IPS-20b (cell line): ENCODE measurements at regions not wholly inside any gene's neighbourhood (a gene's known extent, or its start where the extent isn't known, plus 50 kb on each side); places are given as distances from the start of the nearest gene placed in this dataset.

Source experiments
- H3K27ac ChIP-seq: one replicate; pipeline ENCODE4 v1.5.1; 2013; ENCODE audit warnings: low read length
- H3K27me3 ChIP-seq: 2 replicates; pipeline ENCODE4 v1.6.1; 2013; ENCODE audit warnings: mild to moderate bottlenecking, low read length, inconsistent platforms; ENCODE audit not compliant: insufficient read depth
- H3K36me3 ChIP-seq: 2 replicates; pipeline ENCODE4 v1.6.1; 2013; ENCODE audit warnings: low read depth, mild to moderate bottlenecking, inconsistent platforms, low read length, moderate library complexity; ENCODE audit not compliant: insufficient read depth
- H3K4me1 ChIP-seq: 2 replicates; pipeline ENCODE4 v1.6.1; 2013; ENCODE audit warnings: mild to moderate bottlenecking, control low read depth, inconsistent platforms, low read length, moderate library complexity; ENCODE audit not compliant: insufficient read depth
- H3K4me3 ChIP-seq: 2 replicates; pipeline ENCODE4 v1.5.1; 2013; ENCODE audit warnings: mild to moderate bottlenecking, low read length, inconsistent platforms
- H3K9ac ChIP-seq: 2 replicates; pipeline ENCODE4 v1.6.1; 2013; ENCODE audit warnings: low read depth, mild to moderate bottlenecking, inconsistent platforms, low read length, moderate library complexity
- H3K9me3 ChIP-seq: 2 replicates; pipeline ENCODE4 v1.6.1; 2013; ENCODE audit warnings: mild to moderate bottlenecking, low read depth, low read length, inconsistent platforms; ENCODE audit not compliant: insufficient read depth

DNA sequence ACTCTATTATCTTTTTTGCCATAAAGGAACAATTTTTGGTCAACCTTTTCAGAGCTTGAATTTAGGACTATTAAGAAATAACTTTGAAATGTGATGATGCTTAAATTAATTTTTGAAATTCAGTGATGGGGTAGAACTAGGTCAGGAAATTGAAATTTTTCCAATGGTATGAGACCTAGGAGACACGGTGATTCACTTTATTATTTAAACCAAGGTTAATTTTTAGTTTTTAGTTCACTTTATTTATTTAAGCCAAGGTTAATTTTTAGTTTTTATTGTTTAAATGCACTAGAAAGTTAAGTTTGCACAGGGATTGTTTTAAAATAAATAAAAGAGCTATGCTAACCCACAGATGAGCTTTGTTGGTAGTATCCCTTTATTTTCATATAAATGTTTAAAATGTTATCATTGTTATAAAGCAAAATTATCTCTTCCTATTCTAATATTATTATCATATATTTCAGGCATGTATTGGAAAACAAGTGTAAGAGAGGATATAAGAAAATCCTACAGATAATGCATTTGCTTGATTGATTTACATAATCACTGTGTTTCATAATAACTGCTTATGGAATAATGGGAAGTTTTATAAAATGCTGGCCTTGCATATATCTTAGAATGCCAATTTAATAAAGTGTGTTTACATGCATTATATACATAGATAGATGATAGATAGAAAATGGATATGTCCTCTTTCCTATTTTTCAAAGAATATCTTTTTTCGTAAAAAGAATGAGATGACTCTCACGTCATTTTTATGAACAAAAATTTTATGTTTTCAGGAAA is 163.6 kb downstream of the HGF start:
- H3K4me1 ChIP-seq, result peaks cover 3% of the 10 kb centered on the region; the same call in 1 of the 2 replicates
- H3K36me3 ChIP-seq, result no peaks in the 10 kb centered on the region
- no peak overlapping the region for H3K27ac ChIP-seq
- no peaks in the 10 kb centered on the region for H3K9me3 ChIP-seq
- H3K4me3 ChIP-seq, result no peak overlapping the region
- no peak overlapping the region for H3K9ac ChIP-seq
- H3K27me3 ChIP-seq, result no peaks in the 10 kb centered on the region

DNA sequence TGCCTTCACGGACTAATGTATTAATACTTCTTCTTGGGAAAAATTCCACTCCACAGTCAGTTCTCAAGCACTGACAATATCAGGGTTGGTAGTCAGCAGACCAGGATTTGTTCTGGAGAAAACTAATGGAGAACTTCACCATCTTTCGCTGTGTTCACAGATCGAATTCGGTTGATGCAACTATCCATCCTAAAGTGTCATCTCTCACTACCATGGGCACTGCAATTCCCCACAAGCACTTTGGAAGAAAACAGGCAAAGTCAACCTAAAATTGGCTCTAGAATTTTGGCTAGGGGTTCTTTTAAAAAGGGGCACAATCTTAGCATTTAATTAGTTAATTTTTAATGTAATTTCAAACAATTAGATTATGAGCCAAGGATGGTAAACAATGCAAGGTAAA is 164.4 kb downstream of the HGF start:
- H3K4me3 ChIP-seq, result no peak overlapping the region
- no peaks in the 10 kb centered on the region for H3K9me3 ChIP-seq
- H3K27me3 ChIP-seq, result no peaks in the 10 kb centered on the region
- H3K36me3 ChIP-seq, result no peaks in the 10 kb centered on the region
- peaks cover 3% of the 10 kb centered on the region; the same call in 1 of the 2 replicates for H3K4me1 ChIP-seq
- H3K27ac ChIP-seq, result no peak overlapping the region
- no peak overlapping the region for H3K9ac ChIP-seq

DNA sequence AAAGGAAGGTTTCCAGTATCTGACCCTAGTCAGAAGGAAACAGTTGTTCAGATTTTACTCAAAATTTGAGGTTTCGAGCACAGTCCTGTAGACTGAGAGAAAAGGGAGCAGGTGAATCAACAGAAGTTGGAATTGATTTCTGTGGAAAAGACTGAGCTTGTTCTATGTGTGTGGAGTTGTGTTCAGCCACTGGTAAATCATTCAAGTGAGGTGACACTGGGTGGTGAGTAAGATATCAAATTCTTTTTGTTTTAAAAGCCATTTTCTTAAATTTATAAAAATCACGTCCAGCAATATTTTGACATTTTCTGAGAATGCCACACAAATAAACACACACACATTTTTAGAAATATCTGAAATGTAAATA is 165.1 kb downstream of the HGF start:
- Histone ChIP-seq H3K4me3 (no peak overlapping the region), H3K27ac (no peak overlapping the region), H3K4me1 (peaks cover 3% of the 10 kb centered on the region; the same call in 1 of the 2 replicates), H3K9ac (no peak overlapping the region), H3K36me3 (no peaks in the 10 kb centered on the region), H3K27me3 (no peaks in the 10 kb centered on the region), H3K9me3 (no peaks in the 10 kb centered on the region)

DNA sequence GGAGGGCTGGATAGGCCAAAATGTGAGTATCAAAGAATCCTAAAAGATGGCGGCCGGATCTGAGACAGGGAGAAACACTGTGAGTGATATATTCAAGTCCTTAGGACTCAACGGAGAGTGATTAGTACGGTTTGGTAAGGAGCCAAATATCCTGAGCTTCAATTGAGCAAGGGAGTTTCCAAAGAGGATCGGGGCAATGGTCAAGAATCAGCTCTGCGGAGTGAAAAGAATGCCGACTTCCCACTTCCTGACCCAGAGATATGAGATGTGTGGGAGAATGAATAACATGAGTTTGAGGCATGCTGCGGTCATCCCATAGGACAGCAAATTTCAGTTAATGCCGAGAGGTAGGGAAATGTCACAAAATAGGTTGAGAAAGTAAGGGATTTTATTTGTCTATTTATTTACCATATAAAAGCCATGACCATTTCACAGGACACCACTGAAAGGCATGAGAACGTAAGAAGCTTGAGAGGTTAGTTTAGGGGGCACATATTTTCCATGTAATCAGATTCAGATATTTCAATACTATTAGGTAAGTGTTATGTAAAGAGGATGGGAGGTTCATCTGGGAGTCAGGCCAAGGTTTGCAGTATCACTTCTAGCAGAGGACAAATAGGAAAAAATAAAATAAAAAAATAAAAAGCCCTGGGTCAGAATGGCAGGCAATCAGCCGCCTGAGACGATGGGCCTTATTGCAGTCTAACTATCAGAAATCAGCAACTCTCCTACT is 165.6 kb downstream of the HGF start:
- no peaks in the 10 kb centered on the region for H3K27me3 ChIP-seq
- no peaks in the 10 kb centered on the region for H3K9me3 ChIP-seq
- H3K27ac ChIP-seq, result no peak overlapping the region

GRCh38 chr7:81600608-81601007 is 169.2 kb downstream of the HGF start:
- no peak overlapping the region for H3K9ac ChIP-seq

More for the DNA sequence above, 165.6 kb downstream of the HGF start:
- peaks cover 3% of the 10 kb centered on the region; the same call in 1 of the 2 replicates for H3K4me1 ChIP-seq
- H3K4me3 ChIP-seq, result no peak overlapping the region
- no peak overlapping the region for H3K9ac ChIP-seq
- no peaks in the 10 kb centered on the region for H3K36me3 ChIP-seq

GRCh38 chr7:81598951-81599350 is 170.9 kb downstream of the HGF start:
- no peak overlapping the region for H3K4me3 ChIP-seq
- no peak overlapping the region for H3K27ac ChIP-seq
- no peaks in the 10 kb centered on the region for H3K36me3 ChIP-seq
- H3K9me3 ChIP-seq, result no peaks in the 10 kb centered on the region
- H3K4me1 ChIP-seq, result peaks cover 3% of the 10 kb centered on the region; the same call in 1 of the 2 replicates
- H3K9ac ChIP-seq, result no peak overlapping the region
- H3K27me3 ChIP-seq, result no peaks in the 10 kb centered on the region

More at GRCh38 chr7:81600608-81601007, 169.2 kb downstream of the HGF start:
- Histone ChIP-seq H3K36me3 (no peaks in the 10 kb centered on the region), H3K4me3 (no peak overlapping the region), H3K4me1 (peaks cover 3% of the 10 kb centered on the region; the same call in 1 of the 2 replicates), H3K9me3 (no peaks in the 10 kb centered on the region), H3K27ac (no peak overlapping the region), H3K27me3 (no peaks in the 10 kb centered on the region)

DNA sequence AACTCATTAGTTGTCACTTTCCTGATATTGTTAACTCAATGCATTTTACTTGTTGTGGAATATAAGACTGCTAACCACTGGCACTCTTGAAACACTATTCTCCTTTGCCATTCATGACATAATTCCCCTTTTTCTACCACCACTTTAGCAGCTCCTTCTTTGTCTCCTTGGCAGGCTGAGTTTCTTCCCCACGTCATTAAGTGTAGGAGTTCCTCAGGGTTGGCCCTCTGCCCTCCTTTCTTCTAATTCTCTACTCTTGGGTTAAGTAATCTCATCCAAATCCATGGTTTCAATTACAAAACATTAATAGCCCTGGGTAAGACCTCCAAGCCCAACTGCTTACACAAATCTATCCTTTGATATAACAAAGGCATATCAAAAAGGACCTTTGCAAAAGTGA is 175.1 kb downstream of the HGF start:
- no peaks in the 10 kb centered on the region for H3K27me3 ChIP-seq
- H3K4me3 ChIP-seq, result no peak overlapping the region
- H3K4me1 ChIP-seq, result no peaks in the 10 kb centered on the region
- no peaks in the 10 kb centered on the region for H3K36me3 ChIP-seq
- no peak overlapping the region for H3K9ac ChIP-seq
- no peak overlapping the region for H3K27ac ChIP-seq
- no peaks in the 10 kb centered on the region for H3K9me3 ChIP-seq

DNA sequence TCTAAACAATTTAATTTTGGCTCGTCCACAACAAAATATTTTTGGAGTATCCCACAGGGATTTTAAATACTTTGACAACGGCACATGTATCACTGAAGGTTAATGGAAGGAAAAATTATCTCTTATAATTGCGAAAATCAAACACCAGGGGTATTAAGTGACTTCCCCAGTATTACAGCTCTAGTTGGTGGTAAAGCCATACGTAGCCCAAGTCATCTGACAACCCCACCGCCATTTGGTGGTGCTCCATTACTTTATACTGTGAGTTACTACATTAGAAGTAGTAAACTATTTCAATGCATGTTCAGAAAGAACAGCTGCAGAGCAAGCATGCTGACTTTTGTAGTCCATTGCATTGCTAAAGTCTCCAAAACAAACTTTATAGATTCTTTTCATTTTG is 179.7 kb downstream of the HGF start:
- H3K9ac ChIP-seq, result no peak overlapping the region
- H3K27ac ChIP-seq, result no peak overlapping the region
- H3K27me3 ChIP-seq, result no peaks in the 10 kb centered on the region
- no peaks in the 10 kb centered on the region for H3K36me3 ChIP-seq
- H3K4me1 ChIP-seq, result no peaks in the 10 kb centered on the region
- H3K4me3 ChIP-seq, result no peak overlapping the region
- H3K9me3 ChIP-seq, result no peaks in the 10 kb centered on the region

- Histone ChIP-seq H3K4me3 (no peak overlapping the region), H3K27me3 (no peaks in the 10 kb centered on the region), H3K9ac (no peak overlapping the region), H3K9me3 (no peaks in the 10 kb centered on the region), H3K27ac (no peak overlapping the region), H3K36me3 (no peaks in the 10 kb centered on the region), H3K4me1 (no peaks in the 10 kb centered on the region)
Observed at GRCh38 chr7:81584667-81585066, 185.2 kb downstream of the HGF start.

- Histone ChIP-seq H3K36me3 (no peaks in the 10 kb centered on the region), H3K27ac (no peak overlapping the region), H3K4me1 (no peaks in the 10 kb centered on the region), H3K9me3 (no peaks in the 10 kb centered on the region), H3K4me3 (no peak overlapping the region), H3K9ac (no peak overlapping the region), H3K27me3 (no peaks in the 10 kb centered on the region)
Observed at GRCh38 chr7:81583882-81584533, 185.8 kb downstream of the HGF start.

DNA sequence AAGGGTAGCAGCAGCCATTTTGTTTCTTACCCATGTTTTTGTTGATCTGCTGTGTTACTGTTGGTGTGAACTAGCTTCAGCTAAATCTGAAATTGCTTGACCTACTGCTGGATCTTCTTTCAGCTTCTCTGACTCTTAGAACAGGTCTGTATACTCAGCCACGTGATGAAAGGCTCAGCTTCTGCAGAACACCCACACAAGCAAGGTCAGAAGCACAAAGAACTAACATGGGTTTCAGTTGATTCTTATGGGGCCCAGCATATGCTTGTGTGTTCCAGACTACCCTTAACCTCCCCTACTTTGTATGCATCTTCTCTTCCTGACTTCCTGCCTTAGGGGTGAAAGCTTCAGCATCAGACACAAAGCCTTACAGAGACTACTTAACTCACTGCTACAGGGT is 186.8 kb downstream of the HGF start:
- H3K27ac ChIP-seq, result no peak overlapping the region
- H3K4me1 ChIP-seq, result no peaks in the 10 kb centered on the region
- no peaks in the 10 kb centered on the region for H3K27me3 ChIP-seq
- no peaks in the 10 kb centered on the region for H3K36me3 ChIP-seq
- H3K4me3 ChIP-seq, result no peak overlapping the region
- H3K9ac ChIP-seq, result no peak overlapping the region
- H3K9me3 ChIP-seq, result no peaks in the 10 kb centered on the region
